Dedifferentiated amniotic fluid mesenchymal stem cell (primary cell): ENCODE measurements at regions not wholly inside any gene's neighbourhood (a gene's known extent, or its start where the extent isn't known, plus 50 kb on each side); places are given as distances from the start of the nearest gene placed in this dataset.
A peak's percentile ranks its signal among the peaks of the same experiment; 100 is the strongest.

Experiments used
- DNase-seq: peaks from one replicate; pipeline ENCODE4 v3.0.0-alpha.2; 2016; ENCODE audit errors: extremely low spot score

DNA sequence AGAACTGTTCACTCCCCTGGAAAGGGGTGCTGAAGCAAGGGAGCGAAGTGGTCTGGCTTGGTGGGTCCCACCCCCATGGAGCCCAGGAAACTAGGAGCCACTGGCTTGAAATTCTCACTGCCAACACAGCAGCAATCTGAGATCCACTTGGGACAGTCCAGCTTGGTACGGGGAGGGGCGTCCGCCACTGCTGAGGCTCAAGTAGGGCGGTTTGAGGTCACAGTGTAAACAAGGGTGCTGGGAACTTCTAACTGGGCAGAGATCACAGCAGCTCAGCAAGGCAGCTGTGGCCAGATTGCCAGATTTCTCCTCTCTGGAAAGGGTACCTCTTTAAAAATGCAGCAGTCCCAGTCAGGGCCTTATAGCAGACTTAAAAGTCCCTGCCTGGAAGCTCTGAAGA lies 53.9 kb upstream of the GALNTL6 start:
- no peak for DNase-seq

- no peak for DNase-seq
Observed at GRCh38 chr4:171751538-171751937, 61.7 kb upstream of the GALNTL6 start.

GRCh38 chr4:171746418-171746817 lies 66.8 kb upstream of the GALNTL6 start:
- DNase-seq: no peak

DNA sequence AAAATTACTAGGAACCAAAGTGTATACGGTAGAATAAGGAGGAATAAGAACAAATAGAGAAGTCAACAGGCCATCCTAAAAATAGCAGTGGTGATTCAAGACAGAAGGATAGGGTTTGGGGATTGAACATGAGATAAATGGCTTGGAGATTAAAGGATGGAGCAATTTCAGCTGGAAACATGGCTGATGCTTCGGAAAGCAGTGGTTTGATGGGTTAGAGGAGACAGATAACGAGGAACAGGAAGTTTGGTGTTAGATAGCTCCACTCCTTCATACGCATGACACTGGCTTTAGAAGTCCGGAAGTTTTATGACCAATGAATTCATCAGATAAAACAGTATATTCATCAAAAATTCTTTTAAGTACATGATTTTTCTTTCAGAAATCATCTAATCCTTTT lies 70.8 kb upstream of the GALNTL6 start:
- no peak for DNase-seq

- DNase-seq: no peak
Observed at GRCh38 chr4:171727185-171727584, 86.0 kb upstream of the GALNTL6 start.

DNA sequence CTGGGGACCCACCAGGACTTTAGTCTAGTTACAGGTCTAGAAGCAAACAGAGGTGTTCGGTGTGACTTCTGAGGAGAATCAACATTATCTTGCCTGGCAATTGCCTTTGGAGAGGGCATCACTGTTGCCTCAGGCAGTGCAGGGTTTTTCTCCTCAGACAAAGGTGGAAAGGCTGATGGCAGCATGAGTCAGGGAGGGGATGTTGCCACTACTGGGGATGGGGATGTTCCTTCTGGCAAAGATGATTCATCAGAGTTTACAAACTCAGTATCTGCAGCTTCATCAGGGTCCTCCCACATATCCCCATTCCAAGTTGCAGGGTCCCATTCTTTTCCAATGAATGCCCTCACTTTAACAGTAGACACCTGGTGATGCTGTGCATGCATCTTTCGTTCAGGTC lies 91.3 kb upstream of the GALNTL6 start:
- no peak for DNase-seq

DNA sequence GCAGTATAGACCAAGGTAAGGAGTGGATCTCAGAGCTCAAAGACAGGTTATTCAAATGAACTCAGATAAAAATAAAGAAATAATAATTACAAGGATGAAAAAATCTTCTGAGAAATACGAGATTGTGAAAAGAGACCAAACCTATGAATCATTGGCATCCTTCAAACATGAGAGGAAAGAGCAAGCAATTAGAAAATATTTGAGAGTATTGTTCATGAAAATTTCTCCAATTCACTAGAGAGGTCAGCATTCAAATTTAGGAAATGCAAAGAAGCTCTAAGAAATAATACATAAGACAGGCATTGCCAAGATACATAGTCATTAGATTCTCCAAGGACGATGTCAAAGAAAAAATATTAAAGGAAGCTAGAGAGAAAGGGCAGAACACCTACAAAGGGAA lies 93.5 kb upstream of the GALNTL6 start:
- peak; percentile 29 for DNase-seq

- DNase-seq: no peak
Observed at GRCh38 chr4:171718665-171719064, 94.5 kb upstream of the GALNTL6 start.

- no peak for DNase-seq
Observed at GRCh38 chr4:171718069-171718468, 95.1 kb upstream of the GALNTL6 start.

DNA sequence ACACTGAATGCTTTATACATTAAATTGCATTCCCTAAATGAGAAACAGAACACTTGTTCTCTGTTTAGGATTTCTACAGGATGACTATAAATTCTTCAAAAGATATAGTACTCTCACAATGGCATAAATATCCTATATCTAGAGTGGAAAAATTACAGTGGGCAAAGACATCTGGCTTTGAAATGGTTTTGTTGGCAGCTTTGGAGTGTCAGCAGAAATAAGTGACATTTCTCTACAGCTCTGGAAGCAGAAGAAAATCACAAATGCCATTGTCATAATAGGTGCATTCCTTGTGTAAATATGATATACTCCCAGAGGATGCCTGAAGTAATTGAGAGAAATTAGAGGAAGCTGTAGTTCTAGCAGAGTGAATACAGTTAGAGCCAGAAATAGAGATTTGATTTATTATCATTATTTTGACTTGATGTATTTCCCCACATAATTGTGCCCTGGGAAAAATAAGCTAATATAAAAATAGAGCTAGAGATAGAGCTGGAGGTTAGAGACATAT lies 95.9 kb upstream of the GALNTL6 start:
- no peak for DNase-seq

DNA sequence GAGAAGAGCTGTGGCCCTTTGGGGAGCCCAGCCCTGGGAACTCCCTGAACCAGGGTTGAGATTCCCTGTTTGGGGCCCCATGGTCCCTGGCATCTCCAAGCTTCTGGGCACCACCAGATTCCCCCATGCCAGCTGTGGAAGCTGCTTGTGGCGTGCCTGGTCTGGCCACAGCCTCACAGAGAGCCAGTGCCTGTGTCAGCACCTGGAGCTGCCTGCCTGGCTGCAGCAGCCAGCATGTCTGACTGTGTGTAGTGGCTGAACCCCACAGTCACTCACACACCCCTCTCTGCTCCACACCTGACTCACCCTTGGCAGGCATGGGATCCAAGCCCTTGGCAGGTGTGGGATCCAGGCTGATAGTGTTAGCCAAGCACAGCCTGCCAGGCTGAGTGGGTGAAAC lies 97.2 kb upstream of the GALNTL6 start:
- no peak for DNase-seq

GRCh38 chr4:171714791-171715454 lies 98.3 kb upstream of the GALNTL6 start:
- no peak for DNase-seq

- DNase-seq: no peak
Observed at GRCh38 chr4:171710743-171711142, 102.5 kb upstream of the GALNTL6 start.

- DNase-seq: no peak
Observed at GRCh38 chr4:171676555-171677215, 136.5 kb upstream of the GALNTL6 start.

DNA sequence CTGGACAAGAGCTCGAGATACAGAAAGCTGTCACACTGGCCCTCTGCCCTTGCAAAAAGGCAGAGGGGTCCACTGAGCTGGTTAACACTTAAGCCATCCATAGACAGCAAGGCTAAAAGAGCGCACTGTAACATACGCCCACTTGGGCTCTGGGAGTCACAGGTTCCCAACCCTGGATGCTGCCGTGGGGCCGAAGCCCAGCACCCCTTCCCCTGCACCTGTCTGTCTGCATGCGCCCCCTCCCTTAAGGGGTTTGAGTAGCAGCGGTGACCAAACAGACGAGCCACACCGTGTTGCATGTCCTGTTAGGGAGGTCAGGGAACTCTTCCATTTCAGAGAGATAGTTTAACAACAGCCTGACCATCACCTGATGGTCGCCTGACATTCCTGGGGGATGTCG lies 138.4 kb upstream of the GALNTL6 start:
- DNase-seq: no peak

- DNase-seq: no peak
Observed at GRCh38 chr4:171668403-171668802, 144.8 kb upstream of the GALNTL6 start.

DNA sequence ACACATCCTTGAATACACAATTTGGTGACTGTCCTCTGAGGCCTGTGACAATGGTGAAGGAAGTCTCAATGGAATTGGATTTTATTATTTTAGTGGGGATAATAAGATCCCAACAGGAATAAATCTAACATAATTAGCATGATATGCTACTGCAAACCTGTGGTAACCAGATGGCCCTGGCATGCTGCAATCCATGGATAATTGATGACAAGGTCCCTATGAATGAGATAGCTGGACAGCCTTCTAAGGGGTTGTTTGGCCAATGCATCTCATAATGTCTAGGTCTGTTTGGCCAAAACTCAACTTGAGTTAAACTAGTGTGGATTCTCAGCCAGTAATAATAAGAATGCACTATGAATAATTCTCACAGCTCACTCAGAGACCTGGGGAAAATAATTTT lies 145.3 kb upstream of the GALNTL6 start:
- DNase-seq: no peak

- DNase-seq: no peak
Observed at GRCh38 chr4:171651071-171651470, 162.1 kb upstream of the GALNTL6 start.

DNA sequence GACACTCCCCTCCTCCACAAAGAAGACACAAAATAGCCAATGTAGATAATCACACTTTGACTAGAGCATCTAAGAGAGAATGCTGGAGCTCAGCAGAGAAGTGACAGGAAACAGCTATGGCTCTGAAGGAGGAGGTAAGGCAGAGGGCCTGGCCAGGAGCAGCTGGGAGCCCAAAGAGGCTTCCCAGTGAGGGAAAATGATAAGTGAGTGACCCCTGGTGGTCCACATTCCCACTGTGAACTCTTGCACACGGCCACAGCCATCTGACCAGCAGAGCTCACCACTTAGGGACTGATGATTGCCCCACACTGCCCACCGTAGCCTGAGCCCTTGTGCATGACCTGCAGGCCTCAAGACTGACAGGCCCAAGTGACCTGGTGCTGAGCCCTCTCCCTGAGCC lies 162.7 kb upstream of the GALNTL6 start:
- no peak for DNase-seq

GRCh38 chr4:171648926-171649325 lies 164.3 kb upstream of the GALNTL6 start:
- no peak for DNase-seq

DNA sequence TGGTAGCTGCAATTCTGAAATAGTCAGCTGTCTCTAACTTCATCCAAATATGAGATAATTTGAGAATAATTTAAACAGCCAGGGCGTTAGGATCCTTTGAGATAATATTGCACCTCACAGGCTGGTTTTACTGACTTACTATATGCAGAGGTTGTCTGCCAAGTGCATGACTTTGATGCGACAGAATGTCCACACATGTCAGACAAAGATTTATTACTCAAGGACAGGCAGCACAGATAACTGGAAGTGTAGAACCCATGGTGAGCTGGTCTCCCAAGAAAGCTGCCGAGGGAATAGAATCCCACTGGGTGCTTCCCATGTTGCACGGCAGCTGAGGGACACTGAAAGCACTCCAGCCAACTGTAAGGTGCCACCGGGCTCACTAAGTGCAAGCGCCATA lies 166.2 kb upstream of the GALNTL6 start:
- DNase-seq: no peak

DNA sequence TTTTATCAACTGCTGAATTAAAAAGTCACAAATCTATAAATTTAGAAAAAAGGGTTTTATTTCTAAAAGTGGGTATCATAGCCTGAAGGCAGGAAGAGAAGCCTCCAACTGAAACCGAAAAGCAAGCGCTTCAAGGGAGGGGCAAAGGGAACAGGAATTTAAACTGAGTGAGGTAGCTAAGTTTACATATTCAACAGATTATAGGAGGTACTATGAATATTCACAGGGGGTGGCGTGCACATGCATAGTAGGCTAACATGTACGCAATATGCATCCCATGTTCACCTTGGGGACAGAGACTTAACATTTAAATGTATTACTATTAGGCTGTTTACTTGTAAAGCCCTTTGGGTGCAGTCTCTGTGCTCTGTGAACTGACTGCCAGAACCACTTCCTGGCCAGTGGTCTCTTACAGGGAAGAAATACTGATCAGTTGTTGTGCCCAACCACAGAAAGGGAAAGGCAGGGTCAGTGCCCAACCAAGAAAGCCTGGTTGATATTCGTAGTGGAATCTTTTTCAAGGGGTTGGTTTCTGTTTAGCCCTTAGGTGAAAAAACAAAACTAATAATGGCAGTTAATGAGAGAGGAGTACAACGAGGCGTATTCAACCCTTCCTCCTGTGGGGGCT lies 168.7 kb upstream of the GALNTL6 start:
- no peak for DNase-seq

DNA sequence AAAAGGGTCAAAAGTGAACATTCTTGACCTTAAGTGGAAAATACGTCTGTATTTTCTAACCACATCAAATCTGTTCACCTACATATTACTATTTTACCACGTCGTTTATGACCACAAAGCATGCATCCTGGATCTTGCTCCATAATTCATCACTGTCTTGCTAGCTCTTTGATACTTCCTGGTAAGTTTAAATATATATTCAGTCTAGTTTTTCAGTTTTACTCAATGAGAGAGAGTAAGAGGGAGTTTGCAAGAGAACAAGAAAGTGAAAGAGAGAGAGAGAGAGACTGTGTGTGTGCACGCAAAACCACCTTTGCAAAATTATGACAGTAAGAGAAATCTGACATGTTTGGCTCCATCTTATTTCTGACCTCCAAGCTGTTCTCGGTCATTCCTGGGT lies 173.7 kb upstream of the GALNTL6 start:
- no peak for DNase-seq
